SK-N-SH (cell line): ENCODE measurements at regions not wholly inside any gene's neighbourhood (a gene's known extent, or its start where the extent isn't known, plus 50 kb on each side); places are given as distances from the start of the nearest gene placed in this dataset.

Experiments
- CHD2 ChIP-seq: fragments of 150-350 bp; IDR thresholded peaks from 2 replicates; pipeline ENCODE4 v1.6.1; 2018; ENCODE audit warnings: low read length; ENCODE audit not compliant: partially characterized antibody
- CTCF ChIP-seq: fragments of 200-600 bp; sonication (generic); IDR thresholded peaks from 2 replicates; pipeline ENCODE4 v1.6.1; 2017; ENCODE audit warnings: antibody characterized with exemption, mild to moderate bottlenecking, moderate library complexity
- EP300 ChIP-seq, 2 experiments: IDR thresholded peaks; 2 replicates each; pipeline versions ENCODE4 v1.4.0 to v1.6.1; 2012; ENCODE audit warnings: borderline replicate concordance in 1 of 2, low read depth in 1 of 2, low read length in 1 of 2
- MAX ChIP-seq: IDR thresholded peaks from 2 replicates; pipeline ENCODE4 v1.4.0; 2012; ENCODE audit warnings: low read depth
- MEF2A ChIP-seq: IDR thresholded peaks from 2 replicates; pipeline ENCODE4 v1.4.0; 2012; ENCODE audit warnings: low read depth, borderline replicate concordance
- POLR2AphosphoS5 ChIP-seq: IDR thresholded peaks from 2 replicates; pipeline ENCODE4 v1.6.1; 2012; ENCODE audit warnings: low read depth, low read length
- RAD21 ChIP-seq: IDR thresholded peaks from 2 replicates; pipeline ENCODE4 v1.6.1; 2012; ENCODE audit warnings: mild to moderate bottlenecking, low read length
- TAF1 ChIP-seq: IDR thresholded peaks from 2 replicates; pipeline ENCODE4 v1.6.1; 2012; ENCODE audit warnings: low read depth, mild to moderate bottlenecking, low read length, moderate library complexity, borderline replicate concordance
- TF ChIP-seq, protein P1 (sequence below): fragments of 150-350 bp; IDR thresholded peaks from 2 replicates; pipeline ENCODE4 v1.6.1; 2017; ENCODE audit warnings: antibody characterized with exemption, low read length, low read depth, borderline replicate concordance

- no peak for TF ChIP-seq CTCF
- TF ChIP-seq RAD21: no peak
- TF ChIP-seq MEF2A: no peak
- no peak for TF ChIP-seq MAX
- TF ChIP-seq, protein P1, sequence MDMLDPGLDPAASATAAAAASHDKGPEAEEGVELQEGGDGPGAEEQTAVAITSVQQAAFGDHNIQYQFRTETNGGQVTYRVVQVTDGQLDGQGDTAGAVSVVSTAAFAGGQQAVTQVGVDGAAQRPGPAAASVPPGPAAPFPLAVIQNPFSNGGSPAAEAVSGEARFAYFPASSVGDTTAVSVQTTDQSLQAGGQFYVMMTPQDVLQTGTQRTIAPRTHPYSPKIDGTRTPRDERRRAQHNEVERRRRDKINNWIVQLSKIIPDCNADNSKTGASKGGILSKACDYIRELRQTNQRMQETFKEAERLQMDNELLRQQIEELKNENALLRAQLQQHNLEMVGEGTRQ: no peak
- TF ChIP-seq EP300 (IDR thresholded peaks at IDR 0.05; ENCODE audit: borderline replicate concordance in 1 of 2, low read depth in 1 of 2, low read length in 1 of 2): no peak
- no peak for TF ChIP-seq CHD2
- no peak for TF ChIP-seq POLR2AphosphoS5
- no peak for TF ChIP-seq TAF1
These were observed 112.4 kb upstream of the ZNF648 start for GRCh38 chr1:182173808-182174512.
